OCI-LY7 (cell line): ENCODE measurements at regions not wholly inside any gene's neighbourhood (a gene's known extent, or its start where the extent isn't known, plus 50 kb on each side); places are given as distances from the start of the nearest gene placed in this dataset.
A peak's percentile ranks its signal among the peaks of the same experiment; 100 is the strongest.

Source experiments
- BruUV-seq: library from RNA; stranded (reverse); fragments of 400-500 nt; replicated peaks from 2 replicates; lab custom pipeline; 2021; lab: Mats Ljungman, UMichigan
- CTCF ChIA-PET: fragments of 300-600 bp; sonication (Branson Sonifier 250); formaldehyde crosslinking; loops from one replicate; lab custom pipeline; 2022; ENCODE audit warnings: antibody characterized with exemption; ENCODE audit not compliant: unreplicated experiment; lab: Charles Lee
- POLR2A ChIA-PET: fragments of 300-600 bp; sonication (Branson Sonifier 250); formaldehyde crosslinking; loops from one replicate; lab custom pipeline; 2022; ENCODE audit warnings: antibody characterized with exemption; lab: Charles Lee
- DNase-seq: peaks from one replicate; pipeline ENCODE4 v3.0.0-alpha.2; 2015; ENCODE audit warnings: low spot score
- H2AFZ ChIP-seq: fragments of 200-600 bp; sonication (generic), shearing (Covaris generic); 2 replicates; pipeline ENCODE4 v1.6.1; 2014; ENCODE audit warnings: mild to moderate bottlenecking, antibody characterized with exemption, low read length, moderate library complexity
- H3K27ac ChIP-seq: fragments of 200-600 bp; sonication (generic); 2 replicates; pipeline ENCODE4 v1.5.1; 2014; ENCODE audit warnings: mixed run types, low read depth, mild to moderate bottlenecking, moderate library complexity, low read length, inconsistent platforms; ENCODE audit not compliant: poor library complexity, severe bottlenecking
- H3K36me3 ChIP-seq: fragments of 200-600 bp; sonication (generic); 2 replicates; pipeline ENCODE4 v1.6.1; 2014; ENCODE audit warnings: mild to moderate bottlenecking, antibody characterized with exemption, low read length, moderate library complexity, mixed read lengths; ENCODE audit not compliant: insufficient read depth
- H3K4me1 ChIP-seq: fragments of 200-600 bp; sonication (generic); 2 replicates; pipeline ENCODE4 v1.5.1; 2014; ENCODE audit warnings: mild to moderate bottlenecking, low read length; ENCODE audit not compliant: insufficient read depth, poor library complexity, severe bottlenecking
- H3K4me2 ChIP-seq: fragments of 200-600 bp; sonication (generic); 2 replicates; pipeline ENCODE4 v1.6.1; 2014; ENCODE audit warnings: mild to moderate bottlenecking, low read length
- H3K4me3 ChIP-seq: fragments of 200-600 bp; sonication (generic); 2 replicates; pipeline ENCODE4 v1.5.1; 2014; ENCODE audit warnings: mild to moderate bottlenecking, low read depth, low read length; ENCODE audit not compliant: poor library complexity, severe bottlenecking
- H3K79me2 ChIP-seq: fragments of 200-600 bp; sonication (generic); 2 replicates; pipeline ENCODE4 v1.6.1; 2016; ENCODE audit warnings: low read depth, mild to moderate bottlenecking, low read length, moderate library complexity, mixed read lengths; ENCODE audit not compliant: insufficient read depth
- H3K9me2 ChIP-seq: fragments of 200-600 bp; sonication (generic); 2 replicates; pipeline ENCODE4 v1.6.1; 2016; ENCODE audit warnings: mild to moderate bottlenecking, low read length, mixed read lengths; ENCODE audit not compliant: insufficient read depth
- H3K9me3 ChIP-seq: fragments of 200-600 bp; sonication (generic); 2 replicates; pipeline ENCODE4 v1.6.1; 2014; ENCODE audit warnings: mild to moderate bottlenecking, mixed run types, low read length, mixed read lengths
- H4K20me1 ChIP-seq: fragments of 200-600 bp; sonication (generic); 2 replicates; pipeline ENCODE4 v1.6.1; 2014; ENCODE audit warnings: mild to moderate bottlenecking, antibody characterized with exemption, low read length, moderate library complexity, mixed read lengths; ENCODE audit not compliant: insufficient read depth
- EZH2phosphoT487 ChIP-seq: fragments of 200-600 bp; sonication (generic); IDR thresholded peaks from 2 replicates; pipeline ENCODE4 v1.6.1; 2018; ENCODE audit warnings: low read depth, borderline replicate concordance, mild to moderate bottlenecking, mixed run types, antibody characterized with exemption, low read length, moderate library complexity, mixed read lengths
- intact Hi-C: fragments of 100-400 bp; cut with micrococcal nuclease; formaldehyde crosslinking; loops from one replicate; pipeline ENCODE4 v1.10.0; 2022; ENCODE audit not compliant: unreplicated experiment
- TF ChIP-seq, protein P1 (sequence below): fragments of 200-600 bp; sonication (generic); conservative IDR thresholded peaks from 2 replicates; pipeline ENCODE4 v1.5.1; 2014; ENCODE audit warnings: mild to moderate bottlenecking, antibody characterized with exemption, low read length, moderate library complexity, mixed read lengths

- Histone ChIP-seq H3K36me3 (no peaks in the 10 kb centered on the region), H3K4me1 (no peaks in the 10 kb centered on the region), H3K9me3 (no peaks in the 10 kb centered on the region), H3K9me2 (no peaks in the 10 kb centered on the region), H4K20me1 (no peaks in the 10 kb centered on the region), H2AFZ (no peak overlapping the region), H3K79me2 (no peaks in the 10 kb centered on the region), H3K4me2 (no peak overlapping the region), H3K27ac (no peak overlapping the region), H3K4me3 (no peak overlapping the region)
- intact Hi-C loops, result no loop called here
- no peak for TF ChIP-seq EZH2phosphoT487
- TF ChIP-seq, protein P1, sequence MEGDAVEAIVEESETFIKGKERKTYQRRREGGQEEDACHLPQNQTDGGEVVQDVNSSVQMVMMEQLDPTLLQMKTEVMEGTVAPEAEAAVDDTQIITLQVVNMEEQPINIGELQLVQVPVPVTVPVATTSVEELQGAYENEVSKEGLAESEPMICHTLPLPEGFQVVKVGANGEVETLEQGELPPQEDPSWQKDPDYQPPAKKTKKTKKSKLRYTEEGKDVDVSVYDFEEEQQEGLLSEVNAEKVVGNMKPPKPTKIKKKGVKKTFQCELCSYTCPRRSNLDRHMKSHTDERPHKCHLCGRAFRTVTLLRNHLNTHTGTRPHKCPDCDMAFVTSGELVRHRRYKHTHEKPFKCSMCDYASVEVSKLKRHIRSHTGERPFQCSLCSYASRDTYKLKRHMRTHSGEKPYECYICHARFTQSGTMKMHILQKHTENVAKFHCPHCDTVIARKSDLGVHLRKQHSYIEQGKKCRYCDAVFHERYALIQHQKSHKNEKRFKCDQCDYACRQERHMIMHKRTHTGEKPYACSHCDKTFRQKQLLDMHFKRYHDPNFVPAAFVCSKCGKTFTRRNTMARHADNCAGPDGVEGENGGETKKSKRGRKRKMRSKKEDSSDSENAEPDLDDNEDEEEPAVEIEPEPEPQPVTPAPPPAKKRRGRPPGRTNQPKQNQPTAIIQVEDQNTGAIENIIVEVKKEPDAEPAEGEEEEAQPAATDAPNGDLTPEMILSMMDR, result no peak
- no peak for DNase-seq
- CTCF ChIA-PET, result no interaction called here
- POLR2A ChIA-PET, result no interaction called here
- no TSS peak for BruUV-seq
Observed at GRCh38 chr1:114032271-114033215, 53.3 kb downstream of the OLFML3 start.

- BruUV-seq, result no TSS peak
Observed at GRCh38 chr1:114033216-114033706, 54.0 kb downstream of the OLFML3 start.

More at GRCh38 chr1:114033216-114033706, 54.0 kb downstream of the OLFML3 start:
- Histone ChIP-seq H4K20me1 (no peaks in the 10 kb centered on the region), H3K4me2 (no peak overlapping the region), H3K4me1 (no peaks in the 10 kb centered on the region), H2AFZ (no peak overlapping the region), H3K9me2 (no peaks in the 10 kb centered on the region), H3K36me3 (no peaks in the 10 kb centered on the region), H3K4me3 (no peak overlapping the region), H3K27ac (no peak overlapping the region), H3K9me3 (no peaks in the 10 kb centered on the region), H3K79me2 (no peaks in the 10 kb centered on the region)
- DNase-seq, result peak; percentile 24
- CTCF ChIA-PET, result no interaction called here
- POLR2A ChIA-PET, result no interaction called here
- intact Hi-C loops, result no loop called here
- TF ChIP-seq EZH2phosphoT487, result no peak
- TF ChIP-seq, protein P1, result peak; percentile 71
